CD14-positive monocyte (primary cell): ENCODE measurements at regions not wholly inside any gene's neighbourhood (a gene's known extent, or its start where the extent isn't known, plus 50 kb on each side); places are given as distances from the start of the nearest gene placed in this dataset.

Experiments used
- DNase-seq, 3 donors: peaks; one replicate each; pipeline ENCODE4 v3.0.0-alpha.2; 2011 to 2022
- H2AFZ ChIP-seq: 2 replicates; pipeline ENCODE4 v1.6.0; 2012; ENCODE audit warnings: mild to moderate bottlenecking, low read depth, low read length, inconsistent platforms; ENCODE audit not compliant: insufficient read depth, poor library complexity, severe bottlenecking
- H3K27ac ChIP-seq, 2 donors: 1 replicate in 1 of 2; 2 replicates in 1 of 2; pipeline ENCODE4 v1.5.1; 2012 to 2013; ENCODE audit warnings: low read length in 2 of 2, control low read depth in 1 of 2, inconsistent platforms in 1 of 2, low read depth in 1 of 2, mild to moderate bottlenecking in 1 of 2
- H3K27me3 ChIP-seq, 2 donors: one replicate each; pipeline versions ENCODE4 v1.6.0 to v1.6.1; 2011 to 2013; ENCODE audit warnings: low read length in 2 of 2; ENCODE audit not compliant: control insufficient read depth in 2 of 2, insufficient read depth in 2 of 2
- H3K36me3 ChIP-seq, 2 donors: replicated peaks in 1 of 2; 1 replicate in 1 of 2; 2 replicates in 1 of 2; pipeline versions ENCODE4 v1.5.1 to v1.6.1; 2012 to 2013; ENCODE audit warnings: low read length in 2 of 2, control low read depth in 1 of 2, inconsistent platforms in 1 of 2, mild to moderate bottlenecking in 1 of 2; ENCODE audit not compliant: insufficient read depth in 2 of 2, control insufficient read depth in 1 of 2
- H3K4me1 ChIP-seq, 2 donors: 1 replicate in 1 of 2; 2 replicates in 1 of 2; pipeline versions ENCODE4 v1.5.1 to v1.6.1; 2012 to 2013; ENCODE audit warnings: low read length in 2 of 2, control low read depth in 1 of 2, inconsistent platforms in 1 of 2, mild to moderate bottlenecking in 1 of 2, moderate library complexity in 1 of 2; ENCODE audit not compliant: insufficient read depth in 2 of 2, control insufficient read depth in 1 of 2
- H3K4me2 ChIP-seq: replicated peaks from 2 replicates; pipeline ENCODE3; 2012; ENCODE audit warnings: low read length, moderate library complexity, mild to moderate bottlenecking; ENCODE audit not compliant: poor library complexity, severe bottlenecking; ENCODE audit errors: extremely low read depth
- H3K4me3 ChIP-seq, 3 experiments: fragments of 200-600 bp in 1 of 3; sonication (generic) in 1 of 3; replicated peaks in 1 of 3; 1 replicate in 2 of 3; 2 replicates in 1 of 3; pipeline ENCODE4 v1.5.1; 2011 to 2013; ENCODE audit warnings: low read length in 3 of 3, mild to moderate bottlenecking in 3 of 3, control low read depth in 2 of 3, low read depth in 2 of 3, inconsistent platforms in 1 of 3, moderate library complexity in 1 of 3
- H3K79me2 ChIP-seq: 2 replicates; pipeline ENCODE4 v1.6.0; 2012; ENCODE audit warnings: mild to moderate bottlenecking, control low read depth, inconsistent platforms, low read length, moderate library complexity; ENCODE audit not compliant: insufficient read depth
- H3K9ac ChIP-seq: 2 replicates; pipeline ENCODE4 v1.6.0; 2017; ENCODE audit warnings: low read length, mild to moderate bottlenecking; ENCODE audit not compliant: insufficient read depth, poor library complexity, severe bottlenecking
- H3K9me3 ChIP-seq, 2 donors: replicated peaks in 1 of 2; 1 replicate in 1 of 2; 2 replicates in 1 of 2; pipeline versions ENCODE4 v1.5.1 to v1.6.1; 2012 to 2013; ENCODE audit warnings: low read length in 2 of 2, control low read depth in 1 of 2; ENCODE audit not compliant: control insufficient read depth in 1 of 2, insufficient read depth in 1 of 2
- H4K20me1 ChIP-seq: 2 replicates; pipeline ENCODE4 v1.6.0; 2012; ENCODE audit warnings: mild to moderate bottlenecking, low read length, control low read depth, moderate library complexity; ENCODE audit not compliant: insufficient read depth
- H3K27ac Mint-ChIP-seq, 7 donors: one replicate each; pipeline ENCODE4 v1.8.0; 2020; ENCODE audit warnings: mild to moderate bottlenecking in 7 of 7, mixed read lengths in 7 of 7, moderate library complexity in 6 of 7, inconsistent platforms in 2 of 7
- H3K27me3 Mint-ChIP-seq, 3 donors: one replicate each; pipeline ENCODE4 v1.8.0; 2021 to 2022; ENCODE audit warnings: low read depth in 3 of 3, mild to moderate bottlenecking in 3 of 3, mixed read lengths in 3 of 3, moderate library complexity in 3 of 3, inconsistent platforms in 1 of 3
- H3K36me3 Mint-ChIP-seq, 2 donors: one replicate each; pipeline ENCODE4 v1.8.0; 2020; ENCODE audit warnings: mixed read lengths in 2 of 2, inconsistent platforms in 1 of 2, mild to moderate bottlenecking in 1 of 2
- H3K4me1 Mint-ChIP-seq: one replicate; pipeline ENCODE4 v1.8.0; 2020; ENCODE audit warnings: mild to moderate bottlenecking, mixed read lengths
- H3K4me3 Mint-ChIP-seq, 2 donors: one replicate each; pipeline ENCODE4 v1.8.0; 2020; ENCODE audit warnings: mild to moderate bottlenecking in 2 of 2, mixed read lengths in 2 of 2, moderate library complexity in 1 of 2
- H3K9me3 Mint-ChIP-seq, 7 donors: one replicate each; pipeline ENCODE4 v1.8.0; 2020 to 2022; ENCODE audit warnings: mixed read lengths in 7 of 7, mild to moderate bottlenecking in 6 of 7, moderate library complexity in 6 of 7, inconsistent platforms in 2 of 7
- WGBS: methylation state at CpG from one replicate; pipeline ENCODE4 v1.1.5; 2013; ENCODE audit warnings: missing lambda C conversion rate; ENCODE audit not compliant: insufficient coverage; 5-methylcytosine and 5-hydroxymethylcytosine counted together
- intact Hi-C, 2 donors: fragments of 100-400 bp; cut with micrococcal nuclease; formaldehyde crosslinking; loops; one replicate each; pipeline versions ENCODE4 v1.15.0 to v1.15.1; 2023
- TF ChIP-seq, protein P1 (sequence below): fragments of 200-600 bp; IDR thresholded peaks from one replicate; pipeline ENCODE4 v1.8.0; 2022; ENCODE audit warnings: antibody characterized with exemption, mild to moderate bottlenecking

DNA sequence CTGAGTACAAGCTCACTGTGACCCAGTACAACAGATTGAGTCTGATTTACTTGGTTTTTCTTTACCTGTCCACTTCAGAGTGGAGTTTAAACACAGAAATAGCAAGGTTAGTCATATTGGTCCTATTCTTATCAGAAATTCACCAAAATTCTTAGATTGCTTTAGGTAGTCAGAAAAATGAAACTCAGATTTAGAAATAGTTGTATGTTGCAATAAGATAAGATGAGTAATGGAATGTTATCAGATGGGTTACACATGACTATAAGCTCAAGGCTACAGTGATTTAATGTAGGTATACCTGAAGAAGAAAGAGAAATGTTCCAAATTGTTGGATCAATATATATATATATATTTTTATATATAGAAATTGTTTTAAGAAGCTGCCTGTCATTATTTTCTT is 524.1 kb downstream of the LRFN5 start:
- H3K27ac ChIP-seq, result no peak overlapping the region
- H3K9me3 ChIP-seq, result peaks cover 0 to 4% of the 10 kb centered on the region in 2 donors
- TF ChIP-seq, protein P1, sequence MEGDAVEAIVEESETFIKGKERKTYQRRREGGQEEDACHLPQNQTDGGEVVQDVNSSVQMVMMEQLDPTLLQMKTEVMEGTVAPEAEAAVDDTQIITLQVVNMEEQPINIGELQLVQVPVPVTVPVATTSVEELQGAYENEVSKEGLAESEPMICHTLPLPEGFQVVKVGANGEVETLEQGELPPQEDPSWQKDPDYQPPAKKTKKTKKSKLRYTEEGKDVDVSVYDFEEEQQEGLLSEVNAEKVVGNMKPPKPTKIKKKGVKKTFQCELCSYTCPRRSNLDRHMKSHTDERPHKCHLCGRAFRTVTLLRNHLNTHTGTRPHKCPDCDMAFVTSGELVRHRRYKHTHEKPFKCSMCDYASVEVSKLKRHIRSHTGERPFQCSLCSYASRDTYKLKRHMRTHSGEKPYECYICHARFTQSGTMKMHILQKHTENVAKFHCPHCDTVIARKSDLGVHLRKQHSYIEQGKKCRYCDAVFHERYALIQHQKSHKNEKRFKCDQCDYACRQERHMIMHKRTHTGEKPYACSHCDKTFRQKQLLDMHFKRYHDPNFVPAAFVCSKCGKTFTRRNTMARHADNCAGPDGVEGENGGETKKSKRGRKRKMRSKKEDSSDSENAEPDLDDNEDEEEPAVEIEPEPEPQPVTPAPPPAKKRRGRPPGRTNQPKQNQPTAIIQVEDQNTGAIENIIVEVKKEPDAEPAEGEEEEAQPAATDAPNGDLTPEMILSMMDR, result no peak
- no peak for DNase-seq
- no peaks in the 10 kb centered on the region for H3K79me2 ChIP-seq
- no peaks in the 10 kb centered on the region for H4K20me1 ChIP-seq
- Mint-ChIP-seq H3K27me3 (no peaks in the 10 kb centered on the region), H3K36me3 (no peaks in the 10 kb centered on the region), H3K27ac (no peak overlapping the region), H3K9me3 (peaks cover 0 to 5% (median 0%) of the 10 kb centered on the region in 7 donors), H3K4me1 (no peaks in the 10 kb centered on the region), H3K4me3 (no peak overlapping the region)
- intact Hi-C loops, result no loop called here
- H3K4me1 ChIP-seq, result no peaks in the 10 kb centered on the region
- no peak overlapping the region for H3K9ac ChIP-seq
- no peak overlapping the region for H3K4me2 ChIP-seq
- H3K27me3 ChIP-seq, result no peaks in the 10 kb centered on the region
- H3K36me3 ChIP-seq, result no peaks in the 10 kb centered on the region
- no peak overlapping the region for H2AFZ ChIP-seq
- no peak overlapping the region for H3K4me3 ChIP-seq

GRCh38 chr14:42123526-42123925 is 516.9 kb downstream of the LRFN5 start:
- Mint-ChIP-seq H3K27ac (no peak overlapping the region), H3K36me3 (no peaks in the 10 kb centered on the region), H3K27me3 (no peaks in the 10 kb centered on the region), H3K4me3 (no peak overlapping the region), H3K4me1 (no peaks in the 10 kb centered on the region), H3K9me3 (peaks cover 0 to 7% (median 2%) of the 10 kb centered on the region in 7 donors)
- H3K27me3 ChIP-seq, result no peaks in the 10 kb centered on the region
- H3K9ac ChIP-seq, result no peak overlapping the region
- H2AFZ ChIP-seq, result no peak overlapping the region
- H3K36me3 ChIP-seq, result no peaks in the 10 kb centered on the region
- H4K20me1 ChIP-seq, result no peaks in the 10 kb centered on the region
- no peak overlapping the region for H3K4me2 ChIP-seq
- DNase-seq, result no peak
- TF ChIP-seq, protein P1, result no peak
- no peak overlapping the region for H3K4me3 ChIP-seq
- no peaks in the 10 kb centered on the region for H3K79me2 ChIP-seq
- intact Hi-C loops, result no loop called here
- no peaks in the 10 kb centered on the region for H3K4me1 ChIP-seq
- peaks cover 0 to 4% of the 10 kb centered on the region in 2 donors for H3K9me3 ChIP-seq
- WGBS, result 100% methylated on average over 1 of the region's 1 CpG
- H3K27ac ChIP-seq, result no peak overlapping the region
